HG03442 (cell line): ENCODE measurements at regions not wholly inside any gene's neighbourhood (a gene's known extent, or its start where the extent isn't known, plus 50 kb on each side); places are given as distances from the start of the nearest gene placed in this dataset.
"Not testable (repeated sequence)": the region's sequence is repeated elsewhere in the genome, so short reads cannot be mapped to it uniquely, and the experiment has no call there.

Experiments used
- ATAC-seq: cut with Tn5 transposase; IDR thresholded peaks from one replicate; pipeline ENCODE4 v1.9.1; 2021; ENCODE audit warnings: mild to moderate bottlenecking, moderate library complexity; ENCODE audit not compliant: unreplicated experiment

- ATAC-seq = no peak
Measured at GRCh38 chr3:86794361-86795065, 196.4 kb downstream of the VGLL3 start.

- no peak for ATAC-seq
Measured at GRCh38 chr3:86793786-86794185, 197.2 kb downstream of the VGLL3 start.

GRCh38 chr3:86792316-86792715 is 198.6 kb downstream of the VGLL3 start:
- no peak for ATAC-seq

- ATAC-seq = no peak
Measured at GRCh38 chr3:86790884-86791549, 199.9 kb downstream of the VGLL3 start.

- ATAC-seq = no peak
Measured at GRCh38 chr3:86788371-86788770, 202.6 kb downstream of the VGLL3 start.

GRCh38 chr3:86787091-86787490 is 203.9 kb downstream of the VGLL3 start:
- ATAC-seq = no peak

- ATAC-seq = no peak
Measured at GRCh38 chr3:86785386-86785785, 205.6 kb downstream of the VGLL3 start.

- ATAC-seq = no peak
Measured at GRCh38 chr3:86782866-86783265, 208.1 kb downstream of the VGLL3 start.

- ATAC-seq = no peak
Measured at GRCh38 chr3:86782286-86782685, 208.7 kb downstream of the VGLL3 start.

GRCh38 chr3:86774082-86774691 is 216.8 kb downstream of the VGLL3 start:
- no peak for ATAC-seq

GRCh38 chr3:86772699-86773098 is 218.2 kb downstream of the VGLL3 start:
- no peak for ATAC-seq

- no peak for ATAC-seq
Measured at GRCh38 chr3:86771741-86772512, 219.0 kb downstream of the VGLL3 start.

GRCh38 chr3:86766331-86766730 is 224.6 kb downstream of the VGLL3 start:
- no peak for ATAC-seq

- ATAC-seq = not testable (repeated sequence)
Measured at GRCh38 chr3:86757322-86758179, 233.4 kb downstream of the VGLL3 start.

GRCh38 chr3:86748015-86748414 is 242.9 kb downstream of the VGLL3 start:
- ATAC-seq = no peak

- ATAC-seq = no peak
Measured at GRCh38 chr3:86744051-86744450, 246.9 kb downstream of the VGLL3 start.

- no peak for ATAC-seq
Measured at GRCh38 chr3:86743233-86743632, 247.7 kb downstream of the VGLL3 start.

GRCh38 chr3:86740751-86741150 is 250.2 kb downstream of the VGLL3 start:
- ATAC-seq = no peak

GRCh38 chr3:86739244-86739643 is 251.7 kb downstream of the VGLL3 start:
- ATAC-seq = no peak

- ATAC-seq = no peak
Measured at GRCh38 chr3:86738684-86739083, 252.3 kb downstream of the VGLL3 start.
